ENCODE measurements at regions not wholly inside any gene's neighbourhood (a gene's known extent, or its start where the extent isn't known, plus 50 kb on each side); places are given as distances from the start of the nearest gene placed in this dataset.

DNA sequence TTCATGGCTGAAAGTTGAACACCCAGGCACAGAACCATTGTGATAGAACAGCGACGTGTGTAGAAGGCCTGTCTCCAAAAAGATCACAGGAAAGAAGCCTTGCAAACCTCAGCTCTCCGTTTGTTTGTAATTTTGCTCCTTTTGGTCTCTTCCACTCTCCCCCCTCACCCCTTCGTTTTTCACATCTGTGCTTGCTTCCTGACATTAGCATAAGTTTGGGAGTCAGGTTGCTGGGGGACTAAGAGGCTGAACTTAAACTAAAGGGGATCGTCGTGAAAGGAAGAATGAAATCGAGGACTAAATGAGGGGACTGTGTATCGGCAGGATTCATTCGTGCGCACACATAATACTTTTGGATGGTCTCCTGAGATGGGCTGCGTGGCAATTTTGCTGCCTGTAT, 200.6 kb downstream of the BCAT1 start:
- no peak overlapping the region for H3K27ac Mint-ChIP-seq
- H3K9me3 Mint-ChIP-seq: no peaks in the 10 kb centered on the region
- WGBS (ENCODE audit: insufficient coverage): 95% methylated on average over 10 of the region's 11 CpGs
- no peak overlapping the region for H3K4me3 Mint-ChIP-seq
- H3K4me3 ChIP-seq (ENCODE audit: low read length): no peak overlapping the region
- H3K36me3 ChIP-seq (ENCODE audit: control insufficient read depth, insufficient read depth, low read length): no peaks in the 10 kb centered on the region
- TF ChIP-seq, protein P1, sequence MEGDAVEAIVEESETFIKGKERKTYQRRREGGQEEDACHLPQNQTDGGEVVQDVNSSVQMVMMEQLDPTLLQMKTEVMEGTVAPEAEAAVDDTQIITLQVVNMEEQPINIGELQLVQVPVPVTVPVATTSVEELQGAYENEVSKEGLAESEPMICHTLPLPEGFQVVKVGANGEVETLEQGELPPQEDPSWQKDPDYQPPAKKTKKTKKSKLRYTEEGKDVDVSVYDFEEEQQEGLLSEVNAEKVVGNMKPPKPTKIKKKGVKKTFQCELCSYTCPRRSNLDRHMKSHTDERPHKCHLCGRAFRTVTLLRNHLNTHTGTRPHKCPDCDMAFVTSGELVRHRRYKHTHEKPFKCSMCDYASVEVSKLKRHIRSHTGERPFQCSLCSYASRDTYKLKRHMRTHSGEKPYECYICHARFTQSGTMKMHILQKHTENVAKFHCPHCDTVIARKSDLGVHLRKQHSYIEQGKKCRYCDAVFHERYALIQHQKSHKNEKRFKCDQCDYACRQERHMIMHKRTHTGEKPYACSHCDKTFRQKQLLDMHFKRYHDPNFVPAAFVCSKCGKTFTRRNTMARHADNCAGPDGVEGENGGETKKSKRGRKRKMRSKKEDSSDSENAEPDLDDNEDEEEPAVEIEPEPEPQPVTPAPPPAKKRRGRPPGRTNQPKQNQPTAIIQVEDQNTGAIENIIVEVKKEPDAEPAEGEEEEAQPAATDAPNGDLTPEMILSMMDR (IDR thresholded peaks at IDR 0.05): no peak
- intact Hi-C loops (cut with micrococcal nuclease): no loop called here
- DNase-seq: no peak
- H3K4me1 ChIP-seq (ENCODE audit: control insufficient read depth, insufficient read depth, low read length): no peaks in the 10 kb centered on the region
- ATAC-seq: no peak
- H3K27ac ChIP-seq (ENCODE audit: low read length): no peak overlapping the region
- H3K4me1 Mint-ChIP-seq: no peaks in the 10 kb centered on the region
- H3K27me3 ChIP-seq (ENCODE audit: control insufficient read depth, insufficient read depth, low read length): no peaks in the 10 kb centered on the region
- H3K27me3 Mint-ChIP-seq (ENCODE audit: low read depth in 2 of 2): peaks cover 0 to 6% of the 10 kb centered on the region in 2 donors
- H3K9me3 ChIP-seq (ENCODE audit: control insufficient read depth, insufficient read depth, low read length): no peaks in the 10 kb centered on the region
- no peaks in the 10 kb centered on the region for H3K36me3 Mint-ChIP-seq

DNA sequence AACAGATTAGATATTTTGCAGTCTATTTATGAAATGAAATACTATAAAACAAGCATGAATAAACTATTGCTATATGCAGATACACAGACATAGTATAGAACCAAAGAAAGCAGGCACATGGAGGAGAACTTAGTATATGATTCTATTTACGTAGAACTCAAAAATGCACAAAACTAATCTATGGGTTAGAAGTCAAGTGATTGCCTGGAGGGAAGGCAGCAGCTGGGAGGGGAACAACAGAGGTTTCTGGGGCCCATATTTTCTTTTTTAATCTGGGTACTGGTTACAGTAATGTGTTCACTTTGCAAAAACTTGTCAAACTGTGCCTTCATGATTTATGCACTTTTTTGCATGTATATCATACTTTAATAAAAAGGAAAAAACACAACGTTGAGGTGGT, 202.0 kb downstream of the BCAT1 start:
- Histone ChIP-seq H3K4me1 (ENCODE audit: control insufficient read depth, insufficient read depth, low read length) (peaks cover 8% of the 10 kb centered on the region), H3K27ac (ENCODE audit: low read length) (no peak overlapping the region), H3K27me3 (ENCODE audit: control insufficient read depth, insufficient read depth, low read length) (no peaks in the 10 kb centered on the region), H3K36me3 (ENCODE audit: control insufficient read depth, insufficient read depth, low read length) (no peaks in the 10 kb centered on the region), H3K9me3 (ENCODE audit: control insufficient read depth, insufficient read depth, low read length) (no peaks in the 10 kb centered on the region), H3K4me3 (ENCODE audit: low read length) (no peak overlapping the region)
- ATAC-seq: no peak
- Mint-ChIP-seq H3K27ac (no peak overlapping the region), H3K36me3 (no peaks in the 10 kb centered on the region), H3K4me3 (no peak overlapping the region), H3K9me3 (no peaks in the 10 kb centered on the region), H3K27me3 (ENCODE audit: low read depth in 2 of 2) (no peaks in the 10 kb centered on the region), H3K4me1 (no peaks in the 10 kb centered on the region)
- intact Hi-C loops (cut with micrococcal nuclease): no loop called here
- DNase-seq: no peak
- WGBS (ENCODE audit: insufficient coverage): 100% methylated on average over 1 of the region's 2 CpGs
- TF ChIP-seq, protein P1 (IDR thresholded peaks at IDR 0.05): no peak

DNA sequence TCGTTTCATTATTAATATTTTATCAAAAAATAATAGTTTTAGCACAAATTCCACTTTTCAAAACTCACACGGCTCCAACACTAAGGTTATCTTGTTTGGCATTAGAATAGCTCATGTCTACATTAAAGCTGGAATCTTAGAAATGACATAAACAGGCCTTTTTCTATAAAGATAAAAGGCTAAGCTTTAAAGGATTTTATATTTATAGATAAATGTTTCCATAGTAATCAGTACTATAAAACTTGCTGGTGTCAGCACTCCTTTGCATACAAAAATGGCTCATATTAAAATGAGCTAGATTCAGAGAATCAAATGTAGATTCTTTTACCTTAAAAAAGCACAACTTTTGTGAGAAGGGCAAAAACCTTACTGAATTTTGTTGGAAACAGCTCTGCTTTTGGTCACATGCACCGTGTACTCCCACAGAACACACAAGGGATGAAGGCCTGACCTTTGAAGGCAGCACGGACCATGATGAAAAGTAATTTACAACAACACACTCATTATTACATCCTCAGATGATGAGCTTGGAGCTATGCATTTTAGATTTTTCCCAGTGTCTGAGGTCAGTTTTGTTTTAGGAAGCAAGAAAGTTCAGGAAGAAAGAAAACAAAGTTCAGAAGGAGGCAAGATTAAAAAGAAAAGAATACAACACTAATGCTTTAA, 202.8 kb downstream of the BCAT1 start:
- Histone ChIP-seq H3K4me3 (ENCODE audit: low read length) (no peak overlapping the region), H3K27ac (ENCODE audit: low read length) (no peak overlapping the region), H3K36me3 (ENCODE audit: control insufficient read depth, insufficient read depth, low read length) (no peaks in the 10 kb centered on the region), H3K4me1 (ENCODE audit: control insufficient read depth, insufficient read depth, low read length) (peaks cover 8% of the 10 kb centered on the region), H3K27me3 (ENCODE audit: control insufficient read depth, insufficient read depth, low read length) (no peaks in the 10 kb centered on the region), H3K9me3 (ENCODE audit: control insufficient read depth, insufficient read depth, low read length) (no peaks in the 10 kb centered on the region)
- DNase-seq: no peak
- no peak overlapping the region for H3K27ac Mint-ChIP-seq
- no peak for ATAC-seq
- intact Hi-C loops (cut with micrococcal nuclease): no loop called here
- no peak overlapping the region for H3K4me3 Mint-ChIP-seq
- H3K4me1 Mint-ChIP-seq: no peaks in the 10 kb centered on the region
- TF ChIP-seq, protein P1 (IDR thresholded peaks at IDR 0.05): no peak
- no peaks in the 10 kb centered on the region for H3K27me3 Mint-ChIP-seq (ENCODE audit: low read depth in 2 of 2)
- 96% methylated on average over 2 of the region's 4 CpGs for WGBS (ENCODE audit: insufficient coverage)
- no peaks in the 10 kb centered on the region for H3K9me3 Mint-ChIP-seq
- H3K36me3 Mint-ChIP-seq: no peaks in the 10 kb centered on the region
